ENCODE measurements at regions not wholly inside any gene's neighbourhood (a gene's known extent, or its start where the extent isn't known, plus 50 kb on each side); places are given as distances from the start of the nearest gene placed in this dataset.

DNA sequence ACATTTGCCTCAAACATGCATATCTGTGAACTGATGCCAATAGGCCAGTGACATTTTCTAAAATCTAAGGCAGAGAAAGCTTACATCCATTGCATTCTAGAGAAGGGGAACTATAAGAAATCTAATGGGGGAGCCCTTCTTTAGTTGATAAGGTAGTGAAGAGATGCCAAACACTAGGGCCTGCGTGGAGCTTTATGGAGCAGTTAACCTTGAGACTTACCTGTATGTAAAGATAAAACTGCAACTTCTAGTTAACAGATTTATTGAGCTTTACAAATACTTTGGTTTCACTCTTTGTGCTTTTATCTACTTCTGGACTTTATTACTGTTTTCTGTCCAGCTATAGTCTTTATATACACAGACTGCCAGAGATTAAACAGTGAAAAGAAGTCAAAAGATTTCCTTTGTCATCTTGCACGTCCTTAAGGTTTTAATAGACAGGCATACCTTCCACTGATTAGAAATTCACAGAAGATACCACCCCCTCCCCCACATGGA lies 457.6 kb downstream of the KLF12 start:
- Histone ChIP-seq H3K36me3 (ENCODE audit: control insufficient read depth in 2 of 3, insufficient read depth in 3 of 3, low read length in 3 of 3) (no peaks in the 10 kb centered on the region), H3K9me3 (ENCODE audit: control insufficient read depth in 2 of 3, low read length in 3 of 3) (no peaks in the 10 kb centered on the region), H3K4me3 (ENCODE audit: low read length) (no peak overlapping the region), H3K27me3 (ENCODE audit: control insufficient read depth in 2 of 2, insufficient read depth in 2 of 2, low read length in 2 of 2) (no peaks in the 10 kb centered on the region), H3K27ac (ENCODE audit: low read depth, low read length) (no peak overlapping the region), H3K4me1 (ENCODE audit: control insufficient read depth in 2 of 2, insufficient read depth in 2 of 2, low read length in 2 of 2) (no peaks in the 10 kb centered on the region)
- intact Hi-C loops (cut with micrococcal nuclease): no loop called here
- ATAC-seq (no peak), DNase-seq (no peak)
- ChIA-PET CTCF (no interaction called here), POLR2A (no interaction called here)
- no peaks in the 10 kb centered on the region for H3K27me3 Mint-ChIP-seq
- peaks cover 0 to 8% (median 5%) of the 10 kb centered on the region in 5 donors for H3K36me3 Mint-ChIP-seq
- H3K4me1 Mint-ChIP-seq: no peaks in the 10 kb centered on the region
- H3K9me3 Mint-ChIP-seq: peaks cover 0 to 2% (median 0%) of the 10 kb centered on the region in 11 donors
- H3K4me3 Mint-ChIP-seq: no peak overlapping the region
- H3K27ac Mint-ChIP-seq: peak overlapping the region in 2 of 9 donors; percentile 33 to 48

DNA sequence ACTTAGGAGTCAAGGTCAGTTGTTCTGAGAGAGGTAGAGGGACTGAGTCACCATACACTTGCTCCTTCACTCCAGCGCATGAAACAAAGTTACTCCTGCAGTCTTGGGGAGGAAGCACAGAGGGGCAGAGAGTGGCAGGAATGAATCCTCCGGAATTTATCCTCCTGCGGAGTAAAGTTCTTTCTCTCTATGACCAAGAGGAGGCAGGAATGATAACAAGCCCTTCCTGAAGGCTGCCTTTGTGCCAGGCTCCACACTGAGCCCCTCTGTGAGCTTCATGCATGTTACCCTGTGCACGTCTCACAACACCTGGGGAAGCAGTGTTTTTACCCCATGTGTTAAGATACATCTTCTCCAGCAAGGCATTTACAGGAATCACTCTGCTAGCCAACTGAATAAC lies 458.4 kb downstream of the KLF12 start:
- Histone ChIP-seq H3K27me3 (ENCODE audit: control insufficient read depth in 2 of 2, insufficient read depth in 2 of 2, low read length in 2 of 2) (no peaks in the 10 kb centered on the region), H3K4me1 (ENCODE audit: control insufficient read depth in 2 of 2, insufficient read depth in 2 of 2, low read length in 2 of 2) (no peaks in the 10 kb centered on the region), H3K36me3 (ENCODE audit: control insufficient read depth in 2 of 3, insufficient read depth in 3 of 3, low read length in 3 of 3) (no peaks in the 10 kb centered on the region), H3K27ac (ENCODE audit: low read depth, low read length) (no peak overlapping the region), H3K9me3 (ENCODE audit: control insufficient read depth in 2 of 3, low read length in 3 of 3) (no peaks in the 10 kb centered on the region), H3K4me3 (ENCODE audit: low read length) (no peak overlapping the region)
- Mint-ChIP-seq H3K4me1 (no peaks in the 10 kb centered on the region), H3K36me3 (peaks cover 0 to 4% (median 0%) of the 10 kb centered on the region in 5 donors), H3K27ac (peak overlapping the region in 2 of 9 donors; percentile 33 to 48), H3K9me3 (peaks cover 0 to 2% (median 0%) of the 10 kb centered on the region in 11 donors), H3K4me3 (no peak overlapping the region), H3K27me3 (no peaks in the 10 kb centered on the region)
- ChIA-PET POLR2A (no interaction called here), CTCF (no interaction called here)
- intact Hi-C loops (cut with micrococcal nuclease): no loop called here
- ATAC-seq: no peak
- no peak for DNase-seq

DNA sequence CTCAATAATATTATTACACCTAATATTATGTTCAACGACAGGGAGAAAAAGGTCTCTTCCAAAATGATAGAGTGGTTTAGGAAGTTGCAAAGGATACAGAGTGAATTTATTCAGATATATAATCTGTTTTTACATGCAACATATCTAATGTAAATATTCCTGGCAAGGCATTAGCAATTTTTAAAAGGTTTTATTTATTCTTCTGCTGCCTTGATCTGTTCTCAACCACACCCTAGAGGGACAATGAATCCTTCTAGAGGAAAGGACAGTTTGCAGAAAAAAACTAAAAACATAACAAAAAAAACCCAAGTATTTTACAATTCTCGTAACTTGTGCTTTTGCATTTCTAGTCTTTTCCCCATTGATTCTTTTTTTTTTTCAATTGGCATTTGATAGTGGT lies 459.6 kb downstream of the KLF12 start:
- Mint-ChIP-seq H3K27ac (no peak overlapping the region), H3K4me1 (no peaks in the 10 kb centered on the region), H3K27me3 (no peaks in the 10 kb centered on the region), H3K4me3 (no peak overlapping the region), H3K9me3 (peaks cover 0 to 3% (median 0%) of the 10 kb centered on the region in 11 donors), H3K36me3 (peaks cover 0 to 7% (median 0%) of the 10 kb centered on the region in 5 donors)
- Histone ChIP-seq H3K27me3 (ENCODE audit: control insufficient read depth in 2 of 2, insufficient read depth in 2 of 2, low read length in 2 of 2) (no peaks in the 10 kb centered on the region), H3K4me1 (ENCODE audit: control insufficient read depth in 2 of 2, insufficient read depth in 2 of 2, low read length in 2 of 2) (no peaks in the 10 kb centered on the region), H3K4me3 (ENCODE audit: low read length) (no peak overlapping the region), H3K27ac (ENCODE audit: low read depth, low read length) (no peak overlapping the region), H3K9me3 (ENCODE audit: control insufficient read depth in 2 of 3, low read length in 3 of 3) (no peaks in the 10 kb centered on the region), H3K36me3 (ENCODE audit: control insufficient read depth in 2 of 3, insufficient read depth in 3 of 3, low read length in 3 of 3) (no peaks in the 10 kb centered on the region)
- no peak for DNase-seq
- intact Hi-C loops (cut with micrococcal nuclease): no loop called here
- ChIA-PET POLR2A (no interaction called here), CTCF (no interaction called here)
- no peak for ATAC-seq

DNA sequence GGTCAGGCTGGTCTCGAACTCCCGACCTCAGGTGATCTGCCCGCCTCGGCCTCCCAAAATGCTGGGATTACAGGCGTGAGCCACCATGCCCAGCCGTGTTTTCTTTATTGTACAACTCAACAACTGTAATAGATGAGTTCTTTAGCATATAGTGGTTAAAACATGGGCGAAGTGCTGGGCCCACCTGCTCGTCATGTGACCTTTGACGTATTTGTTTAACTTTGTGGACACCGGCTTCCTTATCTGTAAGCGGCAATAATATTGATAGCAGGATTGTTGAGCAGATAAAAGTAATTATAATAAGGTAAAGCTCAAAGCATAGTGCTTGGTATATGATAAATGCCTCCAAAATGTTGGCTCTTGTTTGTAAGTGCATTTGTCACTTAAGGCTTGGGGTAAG lies 460.3 kb downstream of the KLF12 start:
- no peaks in the 10 kb centered on the region for H3K36me3 ChIP-seq (ENCODE audit: control insufficient read depth in 2 of 3, insufficient read depth in 3 of 3, low read length in 3 of 3)
- no peak for ATAC-seq
- H3K27me3 ChIP-seq (ENCODE audit: control insufficient read depth in 2 of 2, insufficient read depth in 2 of 2, low read length in 2 of 2): no peaks in the 10 kb centered on the region
- H3K4me1 Mint-ChIP-seq: no peaks in the 10 kb centered on the region
- DNase-seq: no peak
- H3K27ac Mint-ChIP-seq: no peak overlapping the region
- POLR2A ChIA-PET: interaction anchor here (1.0 kb wide), 1 partner anchor 8 kb away, joined by 3 read pairs; no protein-coding TSS in a partner anchor
- intact Hi-C loops (cut with micrococcal nuclease): no loop called here
- no peaks in the 10 kb centered on the region for H3K27me3 Mint-ChIP-seq
- H3K4me3 ChIP-seq (ENCODE audit: low read length): no peak overlapping the region
- H3K27ac ChIP-seq (ENCODE audit: low read depth, low read length): no peak overlapping the region
- no peaks in the 10 kb centered on the region for H3K4me1 ChIP-seq (ENCODE audit: control insufficient read depth in 2 of 2, insufficient read depth in 2 of 2, low read length in 2 of 2)
- H3K9me3 ChIP-seq (ENCODE audit: control insufficient read depth in 2 of 3, low read length in 3 of 3): no peaks in the 10 kb centered on the region
- peaks cover 0 to 5% (median 0%) of the 10 kb centered on the region in 11 donors for H3K9me3 Mint-ChIP-seq
- H3K36me3 Mint-ChIP-seq: peaks cover 0 to 7% (median 0%) of the 10 kb centered on the region in 5 donors
- H3K4me3 Mint-ChIP-seq: no peak overlapping the region
- CTCF ChIA-PET: no interaction called here

DNA sequence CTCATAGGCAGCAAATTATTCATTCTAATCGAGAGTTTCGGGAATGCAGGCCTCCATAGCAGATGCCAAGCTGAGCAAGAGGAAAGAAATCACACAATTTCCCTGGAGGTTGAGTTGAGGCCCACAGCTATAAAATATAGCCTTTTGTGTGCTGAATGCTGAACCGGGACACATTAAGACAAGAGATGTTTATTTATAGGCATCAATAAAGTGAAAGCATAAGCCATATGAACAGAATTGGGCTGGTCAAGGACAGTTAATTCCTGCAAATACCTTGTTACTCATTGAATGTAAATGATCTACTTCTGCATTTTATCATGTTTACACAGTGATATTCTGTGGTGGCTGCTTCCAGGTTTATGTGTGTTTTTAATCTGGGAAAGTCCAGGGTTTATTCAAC lies 461.7 kb downstream of the KLF12 start:
- Histone ChIP-seq H3K27me3 (ENCODE audit: control insufficient read depth in 2 of 2, insufficient read depth in 2 of 2, low read length in 2 of 2) (no peaks in the 10 kb centered on the region), H3K4me3 (ENCODE audit: low read length) (no peak overlapping the region), H3K9me3 (ENCODE audit: control insufficient read depth in 2 of 3, low read length in 3 of 3) (no peaks in the 10 kb centered on the region), H3K27ac (ENCODE audit: low read depth, low read length) (no peak overlapping the region), H3K4me1 (ENCODE audit: control insufficient read depth in 2 of 2, insufficient read depth in 2 of 2, low read length in 2 of 2) (no peaks in the 10 kb centered on the region), H3K36me3 (ENCODE audit: control insufficient read depth in 2 of 3, insufficient read depth in 3 of 3, low read length in 3 of 3) (no peaks in the 10 kb centered on the region)
- Mint-ChIP-seq H3K4me3 (no peak overlapping the region), H3K9me3 (peaks cover 0 to 5% (median 0%) of the 10 kb centered on the region in 11 donors), H3K27me3 (peaks cover 0 to 6% (median 0%) of the 10 kb centered on the region in 5 donors), H3K4me1 (no peaks in the 10 kb centered on the region), H3K36me3 (peaks cover 0 to 3% (median 0%) of the 10 kb centered on the region in 5 donors), H3K27ac (no peak overlapping the region)
- POLR2A ChIA-PET: no interaction called here
- DNase-seq (no peak), ATAC-seq (no peak)
- CTCF ChIA-PET: no interaction called here
- intact Hi-C loops (cut with micrococcal nuclease): no loop called here

DNA sequence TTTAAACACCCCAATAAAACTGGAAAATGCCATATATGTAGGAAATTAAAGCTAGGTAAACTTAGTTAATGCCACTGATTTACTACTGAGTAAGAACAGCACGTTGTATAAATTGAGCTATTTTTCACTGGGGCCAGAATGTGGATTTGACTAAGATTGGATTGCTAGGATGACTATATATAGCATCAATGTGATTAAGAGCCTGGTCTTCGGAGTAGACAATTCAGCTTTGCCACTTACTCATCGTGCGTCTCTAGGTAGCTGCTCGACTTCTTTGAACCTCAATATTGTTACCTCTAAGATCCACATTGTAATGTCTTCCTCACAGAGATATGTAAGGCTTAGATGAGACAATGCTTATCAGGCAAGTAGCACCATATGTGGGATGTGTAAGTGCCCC lies 462.5 kb downstream of the KLF12 start:
- H3K27me3 Mint-ChIP-seq: peaks cover 0 to 8% (median 0%) of the 10 kb centered on the region in 5 donors
- Histone ChIP-seq H3K4me3 (ENCODE audit: low read length) (no peak overlapping the region), H3K9me3 (ENCODE audit: control insufficient read depth in 2 of 3, low read length in 3 of 3) (no peaks in the 10 kb centered on the region), H3K27ac (ENCODE audit: low read depth, low read length) (no peak overlapping the region), H3K4me1 (ENCODE audit: control insufficient read depth in 2 of 2, insufficient read depth in 2 of 2, low read length in 2 of 2) (no peaks in the 10 kb centered on the region), H3K36me3 (ENCODE audit: control insufficient read depth in 2 of 3, insufficient read depth in 3 of 3, low read length in 3 of 3) (no peaks in the 10 kb centered on the region), H3K27me3 (ENCODE audit: control insufficient read depth in 2 of 2, insufficient read depth in 2 of 2, low read length in 2 of 2) (no peaks in the 10 kb centered on the region)
- intact Hi-C loops (cut with micrococcal nuclease): no loop called here
- no peaks in the 10 kb centered on the region for H3K4me1 Mint-ChIP-seq
- no peak for DNase-seq
- H3K4me3 Mint-ChIP-seq: no peak overlapping the region
- CTCF ChIA-PET: no interaction called here
- peaks cover 0 to 5% (median 0%) of the 10 kb centered on the region in 11 donors for H3K9me3 Mint-ChIP-seq
- ATAC-seq: no peak
- peaks cover 0 to 3% (median 0%) of the 10 kb centered on the region in 5 donors for H3K36me3 Mint-ChIP-seq
- POLR2A ChIA-PET: no interaction called here
- H3K27ac Mint-ChIP-seq: no peak overlapping the region

DNA sequence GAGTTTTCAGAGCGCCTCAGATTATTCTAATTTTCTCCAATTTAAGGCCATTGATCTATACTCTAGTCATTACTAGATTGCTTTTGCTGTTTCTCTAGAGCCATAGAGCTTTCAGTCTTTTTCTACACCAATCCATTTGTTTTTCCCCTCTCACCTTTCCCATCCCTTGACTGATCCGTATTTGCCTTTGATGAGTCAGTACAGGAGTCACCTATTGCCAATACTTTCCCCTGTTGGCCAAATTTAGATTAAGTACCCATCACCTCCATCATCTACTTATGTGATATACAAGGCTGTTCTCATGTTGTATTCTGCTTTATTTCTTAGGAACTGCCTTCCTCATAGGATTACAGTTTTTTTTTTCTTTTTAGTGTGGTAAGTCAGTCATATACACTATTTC lies 463.2 kb downstream of the KLF12 start:
- Mint-ChIP-seq H3K27ac (no peak overlapping the region), H3K4me1 (no peaks in the 10 kb centered on the region), H3K27me3 (peaks cover 0 to 12% (median 0%) of the 10 kb centered on the region in 5 donors), H3K9me3 (peaks cover 0 to 7% (median 0%) of the 10 kb centered on the region in 11 donors), H3K4me3 (no peak overlapping the region), H3K36me3 (peaks cover 0 to 3% (median 0%) of the 10 kb centered on the region in 5 donors)
- intact Hi-C loops (cut with micrococcal nuclease): no loop called here
- POLR2A ChIA-PET: no interaction called here
- no peak for DNase-seq
- Histone ChIP-seq H3K27ac (ENCODE audit: low read depth, low read length) (no peak overlapping the region), H3K4me1 (ENCODE audit: control insufficient read depth in 2 of 2, insufficient read depth in 2 of 2, low read length in 2 of 2) (no peaks in the 10 kb centered on the region), H3K4me3 (ENCODE audit: low read length) (no peak overlapping the region), H3K36me3 (ENCODE audit: control insufficient read depth in 2 of 3, insufficient read depth in 3 of 3, low read length in 3 of 3) (no peaks in the 10 kb centered on the region), H3K9me3 (ENCODE audit: control insufficient read depth in 2 of 3, low read length in 3 of 3) (no peaks in the 10 kb centered on the region), H3K27me3 (ENCODE audit: control insufficient read depth in 2 of 2, insufficient read depth in 2 of 2, low read length in 2 of 2) (no peaks in the 10 kb centered on the region)
- CTCF ChIA-PET: no interaction called here
- ATAC-seq: no peak

Data from naive thymus-derived CD4-positive, alpha-beta T cell (primary cell).